T1000 (cell line): ENCODE measurements at regions not wholly inside any gene's neighbourhood (a gene's known extent, or its start where the extent isn't known, plus 50 kb on each side); places are given as distances from the start of the nearest gene placed in this dataset.

Experiments used
- DNase-seq: peaks from one replicate; lab custom pipeline; 2025; ENCODE audit warnings: mixed read lengths; lab: John Stamatoyannopoulos, UW

GRCh38 chr7:47043304-47043703 lies 538.6 kb downstream of the TNS3 start:
- DNase-seq = no peak

GRCh38 chr7:47042669-47043068 lies 539.2 kb downstream of the TNS3 start:
- no peak for DNase-seq

GRCh38 chr7:47040795-47041347 lies 541.0 kb downstream of the TNS3 start:
- no peak for DNase-seq

GRCh38 chr7:47039904-47040303 lies 542.0 kb downstream of the TNS3 start:
- no peak for DNase-seq

- no peak for DNase-seq
Measured at GRCh38 chr7:47039089-47039648, 542.7 kb downstream of the TNS3 start.

- DNase-seq = no peak
Measured at GRCh38 chr7:47038621-47039020, 543.3 kb downstream of the TNS3 start.

GRCh38 chr7:47037607-47038006 lies 544.3 kb downstream of the TNS3 start:
- no peak for DNase-seq

- DNase-seq = no peak
Measured at GRCh38 chr7:47036909-47037308, 545.0 kb downstream of the TNS3 start.

GRCh38 chr7:47035522-47035921 lies 546.4 kb downstream of the TNS3 start:
- DNase-seq = no peak

GRCh38 chr7:47034180-47034579 lies 547.7 kb downstream of the TNS3 start:
- DNase-seq = no peak

GRCh38 chr7:47032536-47032908 lies 549.4 kb downstream of the TNS3 start:
- no peak for DNase-seq

- DNase-seq = no peak
Measured at GRCh38 chr7:47031786-47032535, 550.0 kb downstream of the TNS3 start.

- DNase-seq = no peak
Measured at GRCh38 chr7:47028284-47028683, 553.6 kb downstream of the TNS3 start.

- no peak for DNase-seq
Measured at GRCh38 chr7:47027695-47028240, 554.1 kb downstream of the TNS3 start.

- DNase-seq = no peak
Measured at GRCh38 chr7:47026780-47027361, 555.0 kb downstream of the TNS3 start.

GRCh38 chr7:47024991-47025390 lies 556.9 kb downstream of the TNS3 start:
- no peak for DNase-seq

- no peak for DNase-seq
Measured at GRCh38 chr7:47008461-47008860, 573.5 kb downstream of the TNS3 start.

- no peak for DNase-seq
Measured at GRCh38 chr7:47007471-47007870, 574.4 kb downstream of the TNS3 start.

GRCh38 chr7:47000561-47000960 lies 581.4 kb downstream of the TNS3 start:
- no peak for DNase-seq

- no peak for DNase-seq
Measured at GRCh38 chr7:46999866-47000265, 582.0 kb downstream of the TNS3 start.

GRCh38 chr7:46996972-46997371 lies 584.9 kb downstream of the TNS3 start:
- no peak for DNase-seq

GRCh38 chr7:46993396-46993795 lies 588.5 kb downstream of the TNS3 start:
- no peak for DNase-seq

- DNase-seq = no peak
Measured at GRCh38 chr7:46990761-46991160, 591.1 kb downstream of the TNS3 start.
